NCI-H2107 (cell line): ENCODE measurements at regions not wholly inside any gene's neighbourhood (a gene's known extent, or its start where the extent isn't known, plus 50 kb on each side); places are given as distances from the start of the nearest gene placed in this dataset.
A peak's percentile ranks its signal among the peaks of the same experiment; 100 is the strongest.

ENCODE experiments used
- DNase-seq: peaks from one replicate; lab custom pipeline; 2025; lab: John Stamatoyannopoulos, UW

DNA sequence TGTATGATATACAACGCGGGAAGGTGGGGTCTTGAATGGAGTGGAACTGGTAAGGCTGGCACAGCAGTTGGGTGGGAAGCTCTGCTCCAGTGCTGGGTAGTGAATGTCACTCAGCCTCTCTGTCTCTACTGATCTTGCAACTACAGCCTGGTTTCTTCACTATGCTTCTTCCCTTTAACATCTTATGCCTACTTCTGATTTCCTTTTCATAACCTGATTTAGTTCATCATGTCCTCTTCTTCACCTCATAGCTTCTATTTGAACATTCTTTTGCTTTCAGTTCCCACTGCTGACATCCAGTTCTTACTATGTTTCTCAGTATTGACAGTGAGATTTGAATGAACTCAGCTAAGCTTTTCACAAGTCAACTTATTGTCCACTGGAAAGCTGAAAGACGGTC, 286.2 kb downstream of the ARL6IP6 start:
- DNase-seq = no peak

DNA sequence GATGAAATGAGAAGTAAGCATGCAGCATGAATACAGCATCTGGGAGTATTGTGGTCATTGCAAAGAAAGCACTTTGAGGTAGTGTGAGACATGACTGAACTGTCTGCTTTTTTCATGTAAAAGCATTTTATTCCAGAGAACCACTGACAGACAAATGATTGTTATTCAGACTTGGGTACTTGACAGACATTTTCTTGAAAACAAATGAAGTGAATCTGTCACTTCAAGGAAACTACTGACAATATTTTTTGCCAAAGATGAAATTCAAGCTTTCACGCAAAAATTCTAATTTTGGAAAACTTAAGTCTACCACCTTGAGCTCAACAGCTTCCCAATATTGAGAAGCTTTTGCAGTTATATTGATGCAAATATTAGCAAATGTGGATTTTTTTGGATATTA, 255.7 kb downstream of the ARL6IP6 start:
- DNase-seq = no peak

DNA sequence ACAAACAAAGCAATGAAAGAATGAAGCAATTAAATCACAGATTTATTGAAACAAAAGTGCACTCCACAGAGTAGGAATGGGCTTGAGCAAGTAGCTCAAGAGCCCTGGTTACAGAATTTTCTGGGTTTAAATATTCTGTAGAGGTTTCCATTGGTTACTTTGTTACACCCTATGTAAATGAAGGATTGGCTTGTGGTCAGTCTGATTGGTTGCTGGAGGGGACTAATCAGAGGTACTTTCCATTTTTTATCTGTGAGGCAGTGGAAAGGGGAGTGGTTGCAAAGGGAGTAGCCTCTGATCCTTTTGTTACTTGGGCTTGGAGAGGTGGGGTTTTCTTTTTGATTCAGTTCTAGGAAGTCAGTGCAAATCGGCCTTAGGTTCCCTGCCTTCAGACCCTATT, 253.3 kb downstream of the ARL6IP6 start:
- no peak for DNase-seq

DNA sequence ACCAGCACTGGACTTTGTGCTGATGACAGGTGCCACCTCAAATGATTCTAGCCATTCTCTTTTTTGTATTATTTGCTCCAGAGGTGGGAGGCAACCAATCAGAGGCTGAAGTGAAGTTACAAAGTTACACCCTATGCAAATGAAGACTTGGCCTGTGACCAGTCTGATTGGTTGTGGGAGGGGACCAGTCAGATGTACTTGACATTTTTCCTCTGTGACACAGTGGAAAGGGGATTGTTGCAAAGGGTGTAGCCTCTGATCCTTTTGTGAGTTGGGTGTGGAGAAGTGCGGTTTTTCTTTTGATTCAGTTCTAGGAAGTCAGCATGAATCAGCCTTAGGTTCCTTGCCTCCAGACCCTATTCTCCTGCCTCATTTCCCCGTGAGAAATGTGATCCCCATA, 244.0 kb downstream of the ARL6IP6 start:
- no peak for DNase-seq

DNA sequence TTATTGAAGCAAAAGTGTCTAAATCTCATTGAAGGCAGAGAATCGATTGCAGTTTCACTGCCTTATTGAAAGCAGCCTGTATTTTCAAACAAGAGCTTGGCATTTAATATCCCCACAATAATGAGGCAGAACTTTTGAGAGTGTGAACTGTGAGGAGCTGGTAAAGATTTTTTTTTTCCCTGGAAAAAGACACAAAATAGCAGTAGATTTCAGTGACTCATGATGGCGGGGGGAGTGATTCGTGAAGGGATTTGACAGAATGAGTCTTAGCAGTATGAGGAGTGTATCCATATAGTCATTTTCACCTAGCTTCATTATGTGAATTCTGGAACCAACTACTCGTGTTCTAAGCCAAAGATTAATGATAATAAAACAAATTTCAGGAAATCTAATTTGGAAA, 242.9 kb downstream of the ARL6IP6 start:
- DNase-seq = no peak

DNA sequence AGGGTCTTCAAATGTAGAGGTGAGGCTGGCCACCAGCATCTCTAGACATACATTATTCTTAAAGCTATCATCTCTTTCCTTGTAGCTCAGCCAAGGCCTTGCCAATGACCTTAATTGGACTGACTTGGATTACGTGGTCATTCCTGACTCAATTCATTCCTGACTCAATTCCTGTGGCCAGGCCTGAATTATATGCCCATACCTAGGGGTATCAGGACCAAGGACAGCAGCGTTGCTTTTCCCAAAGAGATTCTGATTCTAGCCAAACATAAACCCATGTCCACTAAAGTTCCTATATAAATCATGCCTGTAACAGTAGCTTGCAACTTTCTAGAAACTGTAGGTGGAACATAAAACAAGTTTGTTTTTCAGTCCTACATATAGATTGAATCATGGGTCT, 231.7 kb downstream of the ARL6IP6 start:
- DNase-seq = no peak

DNA sequence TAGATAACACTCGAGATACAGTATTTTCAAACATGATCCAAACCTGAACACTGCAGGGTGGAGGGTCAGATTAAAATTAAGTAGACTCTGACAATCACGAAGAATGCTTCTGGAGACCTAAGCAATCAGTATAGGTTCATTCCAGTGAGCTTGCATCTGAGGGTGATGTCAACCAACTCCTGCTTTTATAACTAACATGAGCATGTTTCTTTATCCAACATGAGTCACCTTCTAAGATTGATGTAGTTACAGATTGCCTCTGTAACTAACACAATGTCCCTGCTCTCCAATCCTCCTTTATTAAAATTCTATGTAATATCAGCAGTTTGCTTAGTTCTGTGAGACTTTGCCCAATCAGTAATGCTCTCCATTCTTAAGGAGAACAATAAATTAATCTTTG, 225.7 kb downstream of the ARL6IP6 start:
- DNase-seq = no peak

DNA sequence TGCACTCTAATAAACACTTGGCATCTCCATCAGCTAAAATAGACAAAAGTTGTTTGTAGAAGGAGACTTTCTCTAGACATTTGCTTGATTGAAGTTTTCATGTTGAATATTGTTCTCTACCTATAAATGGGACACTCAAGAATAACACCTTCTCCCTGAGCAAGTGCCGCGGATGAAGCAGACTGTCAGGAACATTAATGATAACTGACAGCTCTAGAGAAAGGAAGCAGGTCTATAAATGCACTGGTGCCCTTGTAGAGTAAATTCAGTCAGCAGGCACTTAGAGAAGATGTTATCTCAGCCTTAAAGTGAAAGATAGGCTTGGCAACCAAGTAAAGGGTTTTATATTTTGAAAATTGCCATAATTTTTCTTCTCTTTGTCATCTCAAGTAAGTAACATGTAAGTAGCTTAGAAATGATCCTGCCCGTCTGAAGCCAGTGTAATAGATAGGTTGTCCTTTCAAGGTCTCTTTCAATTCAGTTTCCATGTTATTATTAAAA, 224.6 kb downstream of the ARL6IP6 start:
- DNase-seq = no peak

DNA sequence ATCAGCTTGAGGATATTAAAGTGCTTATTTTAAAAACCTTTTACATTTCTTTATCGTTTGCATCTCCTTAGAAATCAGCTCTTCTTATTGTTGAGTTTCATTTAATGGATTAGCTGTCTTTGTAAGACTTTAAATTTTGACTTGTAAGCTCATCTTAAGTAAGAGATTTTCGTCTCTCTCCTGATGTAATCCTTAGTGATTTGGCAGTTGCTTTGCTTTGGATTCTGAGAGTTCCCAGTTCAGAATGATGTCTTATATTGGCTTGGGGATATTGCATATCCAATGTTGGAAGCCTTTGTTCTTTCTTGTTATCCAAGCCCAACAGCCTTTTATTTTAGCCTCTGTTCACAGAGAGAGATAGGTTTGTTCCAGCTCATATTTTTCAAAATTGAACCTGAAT, 212.1 kb downstream of the ARL6IP6 start:
- DNase-seq = no peak

DNA sequence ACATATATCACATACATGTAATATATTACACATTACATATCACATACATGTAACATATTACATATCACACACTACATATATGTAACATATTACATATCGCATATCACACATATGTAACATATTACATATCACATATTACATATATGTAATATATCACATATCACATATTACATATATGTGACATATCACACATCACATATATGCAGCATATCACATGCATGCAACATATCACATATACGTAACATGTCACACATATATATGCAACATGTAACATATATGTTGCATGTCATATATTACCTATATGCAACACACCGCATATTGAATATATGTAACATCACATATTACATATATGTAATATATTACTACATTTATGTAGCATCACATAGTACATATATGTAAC, 211.2 kb downstream of the ARL6IP6 start:
- no peak for DNase-seq

DNA sequence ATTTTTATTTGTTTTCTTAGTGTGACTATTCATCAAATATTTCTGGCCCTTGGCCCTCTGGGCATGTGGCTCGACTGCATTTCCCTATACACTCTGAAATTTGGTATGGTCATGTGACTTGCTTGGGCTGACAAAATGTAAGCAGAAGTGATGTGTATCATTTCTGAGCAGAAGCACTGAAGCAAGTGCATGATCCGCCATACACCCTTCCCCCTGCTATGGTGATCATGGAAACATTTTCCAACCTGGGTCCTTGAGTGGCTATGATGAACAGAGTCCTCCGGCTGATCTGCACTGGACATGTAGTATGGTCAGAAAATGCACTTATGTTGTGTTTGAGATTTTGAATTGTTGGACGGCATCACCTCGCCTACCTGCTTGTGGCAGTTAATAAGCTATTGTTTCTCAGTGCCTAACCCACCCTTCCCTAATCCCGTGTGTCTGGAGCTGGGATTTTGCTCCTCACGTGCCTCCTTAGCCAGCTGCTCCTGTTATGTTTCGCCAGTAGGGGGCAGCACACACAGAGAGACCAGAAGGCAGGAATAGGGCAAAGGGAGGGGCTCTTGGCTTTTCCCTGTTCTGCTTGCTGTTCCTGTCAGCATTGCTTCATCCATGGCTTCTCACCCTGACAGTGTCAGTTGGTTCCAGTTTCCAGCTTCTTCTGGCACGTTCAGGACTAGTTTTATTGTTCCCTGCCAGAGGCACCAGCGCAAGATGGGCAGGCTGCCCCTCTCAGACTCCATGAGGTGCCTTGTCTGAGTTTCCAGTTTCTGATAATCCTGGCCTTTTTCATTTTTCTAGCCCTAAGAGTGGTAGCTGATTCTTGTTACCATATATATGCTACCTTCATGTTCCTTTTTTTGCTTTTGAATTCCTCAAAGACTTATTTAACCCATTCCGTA, 207.4 kb downstream of the ARL6IP6 start:
- DNase-seq = peak; percentile 24

DNA sequence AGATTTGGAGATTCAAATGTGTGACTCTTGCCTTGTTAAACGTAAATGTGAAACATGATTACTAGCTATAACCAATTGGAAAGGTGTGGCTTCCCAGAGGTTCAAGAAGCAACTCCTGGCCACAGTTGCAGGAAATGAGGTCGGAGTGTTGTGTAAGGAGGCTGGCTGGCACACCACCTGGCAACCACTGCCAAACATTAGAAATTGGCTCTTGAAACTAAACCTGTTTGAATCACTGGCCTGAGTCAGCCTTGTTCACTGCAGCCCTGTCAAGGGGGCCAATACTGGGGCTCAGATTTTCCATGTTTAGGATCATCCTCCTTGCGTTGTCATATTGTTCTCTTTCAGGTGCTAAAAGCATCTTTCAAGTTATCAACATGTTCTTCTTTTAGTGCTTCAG, 206.3 kb downstream of the ARL6IP6 start:
- DNase-seq = no peak

DNA sequence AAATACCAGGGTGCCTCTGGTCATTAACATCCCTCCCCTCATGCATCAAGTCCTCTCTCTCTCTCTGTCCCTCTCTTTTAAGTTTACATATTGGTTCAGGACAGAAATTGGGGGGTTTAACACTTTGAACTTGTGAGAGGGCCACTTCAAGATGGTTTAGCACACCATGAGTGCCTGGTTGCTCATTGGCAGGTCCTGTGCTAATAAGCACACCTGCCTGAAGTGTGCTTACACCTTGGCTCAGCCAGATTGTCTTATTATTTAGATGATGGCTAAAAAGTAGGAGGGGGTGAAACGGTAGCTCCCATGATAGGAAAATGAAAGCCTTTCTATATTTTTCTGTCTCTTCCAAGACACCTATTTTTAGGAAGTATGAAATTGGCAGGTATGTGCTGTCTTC, 205.8 kb downstream of the ARL6IP6 start:
- DNase-seq = no peak

DNA sequence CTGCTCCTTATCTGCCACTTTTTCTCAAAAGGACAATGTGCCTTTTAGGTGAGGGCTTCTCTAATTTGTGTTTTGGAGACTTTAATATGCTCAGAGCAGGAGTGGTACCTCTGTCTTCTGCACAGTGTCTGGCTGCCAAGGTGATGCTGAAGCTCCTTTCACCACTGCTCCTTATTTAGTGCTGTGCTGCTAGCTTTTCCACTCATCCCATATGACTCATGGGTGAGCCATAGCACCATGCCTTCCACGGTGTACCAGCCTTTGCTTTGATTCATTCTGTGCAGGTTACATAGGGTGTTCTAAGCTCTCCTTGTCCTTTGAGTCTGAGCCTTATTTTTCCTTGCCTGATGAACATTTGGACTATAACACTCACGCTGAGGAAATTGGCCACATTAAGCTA, 202.4 kb downstream of the ARL6IP6 start:
- no peak for DNase-seq

DNA sequence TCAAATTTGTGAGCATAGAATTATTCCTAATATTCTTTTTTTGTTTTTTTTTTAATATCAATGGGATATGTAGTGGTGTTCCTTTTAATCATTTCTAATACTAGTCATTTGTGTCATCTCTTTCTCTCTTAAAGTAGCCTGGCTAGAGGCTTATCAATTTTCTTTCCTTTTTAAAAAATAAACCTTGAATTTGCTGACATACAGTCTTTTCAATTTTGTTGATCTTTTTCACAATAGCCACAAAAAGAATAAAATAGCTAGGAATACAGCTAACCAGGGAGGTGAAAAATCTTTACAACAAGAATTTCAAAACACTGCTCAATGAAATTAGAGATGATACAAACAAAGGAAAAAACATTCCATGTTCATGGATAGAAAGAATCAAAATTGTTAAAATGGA, 192.6 kb downstream of the ARL6IP6 start:
- no peak for DNase-seq

DNA sequence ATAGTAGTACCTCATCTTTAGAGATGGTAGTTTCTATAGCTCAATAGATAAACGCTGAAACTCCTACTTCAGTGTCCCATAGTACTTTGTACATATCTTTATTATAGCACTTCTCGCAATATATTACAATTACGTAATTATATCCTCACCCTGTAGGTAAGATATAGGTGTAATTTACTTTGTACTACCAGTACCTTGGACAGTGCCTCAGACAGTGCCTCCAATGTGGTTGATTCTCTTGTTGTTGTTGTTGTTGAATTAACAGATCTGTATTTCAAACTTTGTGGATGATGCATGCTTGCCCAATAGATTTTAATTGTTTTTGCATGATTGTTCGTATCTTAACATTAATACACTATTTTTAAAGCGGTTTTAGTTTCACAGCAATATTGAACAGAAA, 188.6 kb downstream of the ARL6IP6 start:
- no peak for DNase-seq

DNA sequence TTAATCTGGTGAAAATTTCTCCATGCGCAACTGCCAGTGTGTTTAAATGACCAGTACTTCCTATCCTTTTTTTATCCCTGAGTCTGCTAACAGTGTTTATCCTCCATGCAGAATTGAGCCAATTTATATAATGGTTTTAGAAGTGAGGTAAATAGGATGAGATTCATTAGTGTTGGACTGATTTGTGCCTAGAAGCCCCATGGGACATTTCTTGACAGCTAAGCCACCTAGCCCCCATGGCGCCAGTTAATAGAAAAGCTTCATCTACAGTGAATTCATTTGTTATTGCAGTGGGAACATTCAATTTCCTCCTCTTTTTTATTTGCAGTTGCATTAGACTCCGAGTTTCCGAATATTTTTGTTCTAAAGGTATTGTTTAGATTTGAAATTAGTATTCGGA, 175.6 kb downstream of the ARL6IP6 start:
- DNase-seq = no peak

DNA sequence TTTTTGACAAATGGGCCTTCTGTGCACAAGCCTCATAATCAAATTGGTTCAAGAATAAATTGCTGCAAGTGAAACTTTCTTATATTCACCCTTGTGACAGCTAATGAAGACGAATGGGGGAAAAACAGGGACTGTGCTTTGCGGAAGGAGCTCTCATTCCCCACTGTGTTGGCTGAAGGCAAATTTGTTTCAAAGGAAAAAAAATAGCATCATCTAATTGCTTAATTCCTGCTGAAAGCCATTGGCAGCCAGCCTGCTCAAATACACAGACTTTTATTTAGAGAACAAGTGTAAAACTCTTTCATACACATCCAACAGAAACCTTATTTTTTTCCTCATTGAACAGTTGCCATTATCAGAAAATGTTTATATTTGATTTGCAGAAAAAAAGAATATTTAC, 172.3 kb downstream of the ARL6IP6 start:
- no peak for DNase-seq

DNA sequence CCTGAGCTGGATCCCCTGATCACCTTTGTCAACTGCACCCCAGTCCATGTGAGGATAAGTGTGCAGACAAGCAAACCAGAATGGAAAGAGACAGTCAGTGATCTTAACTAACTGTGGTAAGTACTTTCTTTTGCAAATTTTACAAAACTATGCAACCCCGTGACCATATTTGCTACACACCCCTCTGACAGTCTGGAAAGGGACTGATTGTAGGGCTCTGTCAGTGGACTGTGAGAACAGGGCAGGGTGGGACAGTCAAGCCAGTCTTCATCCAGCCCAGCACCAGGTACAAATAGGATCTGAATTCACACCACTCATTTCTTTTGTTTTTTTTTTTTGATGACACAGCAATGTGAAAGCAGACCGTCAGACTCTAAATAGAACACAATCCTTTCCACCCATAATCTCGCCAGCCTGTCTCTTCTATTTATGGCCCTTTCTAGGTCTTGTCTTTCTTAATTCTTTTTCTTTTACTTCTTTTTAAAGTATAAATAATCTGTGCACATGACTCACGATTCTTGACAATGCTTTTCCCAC, 165.6 kb downstream of the ARL6IP6 start:
- DNase-seq = no peak

DNA sequence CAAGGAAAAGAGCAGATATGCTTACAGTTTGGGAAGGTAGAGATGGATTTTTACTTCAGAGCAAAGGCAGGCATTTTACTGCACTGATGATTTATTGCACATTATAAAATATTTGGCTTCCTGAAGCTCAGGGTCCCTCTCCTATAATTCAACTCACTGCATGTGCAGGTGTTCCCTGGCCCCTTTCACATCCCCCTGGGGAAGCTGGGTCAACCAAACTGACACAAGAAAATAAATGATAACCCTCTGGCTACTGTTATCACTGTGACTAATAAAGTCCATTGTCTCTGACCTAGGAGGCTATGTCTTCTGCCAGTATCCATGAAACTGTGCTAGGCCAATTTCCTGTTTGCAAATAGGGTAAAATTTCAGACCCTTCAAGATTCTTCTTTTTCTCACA, 163.1 kb downstream of the ARL6IP6 start:
- no peak for DNase-seq

DNA sequence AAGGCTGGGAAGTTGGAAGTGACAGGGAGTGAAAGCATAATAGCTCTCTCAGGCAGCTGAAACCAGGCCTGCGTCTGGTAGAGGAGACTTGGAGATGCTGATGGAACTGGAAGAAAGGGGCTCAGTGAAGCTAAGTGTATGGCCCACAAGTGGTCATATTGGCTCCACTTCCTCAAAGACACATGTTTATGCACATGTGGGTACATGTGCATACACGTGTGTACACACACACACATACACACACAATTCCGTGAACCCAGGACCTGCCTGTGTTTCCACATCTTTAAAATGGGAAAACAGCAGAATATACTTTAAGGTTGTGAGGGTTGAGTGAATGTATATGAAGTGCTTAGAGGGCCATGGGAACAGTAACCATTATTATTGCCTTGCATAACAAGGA, 160.9 kb downstream of the ARL6IP6 start:
- DNase-seq = no peak

DNA sequence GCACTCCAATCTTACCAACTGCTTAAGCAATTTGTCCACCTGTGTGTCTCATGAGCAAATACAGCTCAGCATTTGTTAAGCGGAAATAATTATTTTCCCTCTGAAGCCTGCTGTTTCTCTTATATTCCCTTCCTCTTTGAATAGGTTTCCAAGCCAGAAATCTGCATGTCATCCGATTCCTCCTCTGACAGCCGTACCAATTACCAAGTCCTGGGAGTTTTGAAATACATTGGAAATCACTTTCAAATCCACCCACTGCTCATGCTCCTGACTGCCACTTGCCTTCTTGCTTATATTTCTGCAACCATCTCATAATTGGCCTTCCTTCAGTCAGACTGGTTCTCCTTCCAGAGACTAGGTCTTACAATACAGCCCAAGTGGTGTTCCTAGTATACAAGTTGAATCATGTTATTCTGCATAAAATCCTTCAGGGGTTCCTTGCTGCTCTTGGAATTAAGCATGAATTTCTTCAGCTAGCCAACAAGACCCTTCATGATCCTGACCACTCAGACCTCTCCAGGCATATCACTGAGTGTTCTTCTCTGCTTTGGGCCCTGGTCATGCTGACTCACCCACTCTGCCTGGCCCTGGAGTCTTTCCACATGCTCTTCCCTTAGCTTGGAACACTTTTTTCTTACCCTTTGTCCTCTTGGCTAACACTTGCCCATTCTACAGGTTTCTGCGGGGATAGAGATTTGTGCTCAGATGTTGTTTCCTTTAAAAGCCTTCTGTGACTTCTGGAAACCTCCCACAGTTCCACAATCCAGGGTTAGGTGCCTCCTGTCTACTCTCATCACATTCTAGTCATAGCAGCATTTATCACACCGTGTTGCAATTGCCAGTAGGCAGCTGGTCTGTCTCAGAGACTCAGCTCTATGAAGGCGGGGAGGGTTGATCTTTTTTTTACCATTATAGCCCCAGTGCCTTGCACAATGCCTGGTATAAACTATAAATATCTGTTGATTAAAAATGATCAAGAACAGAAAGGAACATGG, 157.6 kb downstream of the ARL6IP6 start:
- DNase-seq = no peak

DNA sequence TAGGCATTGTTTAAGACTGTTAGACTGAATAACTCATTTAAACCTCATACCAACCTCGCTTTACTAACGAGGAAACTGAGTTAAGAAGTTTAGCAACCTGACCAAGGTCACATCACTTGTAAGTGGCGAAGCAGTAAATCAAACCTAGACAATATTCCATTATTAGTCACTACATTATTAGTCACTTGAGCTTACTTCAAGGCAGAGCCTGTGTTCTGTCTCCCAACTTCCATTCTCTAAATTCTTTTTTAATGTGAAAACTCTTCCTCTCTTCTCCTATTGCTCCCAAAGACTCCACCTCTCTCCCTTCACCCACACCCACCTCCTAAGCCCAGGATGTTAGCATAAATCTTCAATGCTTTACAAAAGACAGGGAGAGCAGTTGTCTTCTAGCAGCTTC, 156.5 kb downstream of the ARL6IP6 start:
- DNase-seq = no peak
